Liver (tissue), 7 donors: ENCODE measurements at regions not wholly inside any gene's neighbourhood (a gene's known extent, or its start where the extent isn't known, plus 50 kb on each side); places are given as distances from the start of the nearest gene placed in this dataset.

Source experiments
- DNase-seq: peaks from one replicate; pipeline ENCODE4 v3.0.0-alpha.2; 2017; ENCODE audit warnings: low spot score
- H3K27ac ChIP-seq, 2 donors: one replicate each; pipeline ENCODE4 v1.7.0; 2013; ENCODE audit warnings: inconsistent platforms in 2 of 2, low read length in 2 of 2, control low read depth in 1 of 2, low read depth in 1 of 2, mild to moderate bottlenecking in 1 of 2
- H3K27me3 ChIP-seq, 4 donors: one replicate each; pipeline versions ENCODE4 v1.6.1 to v1.7.0; 2013; ENCODE audit warnings: low read length in 3 of 4, inconsistent platforms in 1 of 4, mild to moderate bottlenecking in 1 of 4, moderate library complexity in 1 of 4; ENCODE audit not compliant: control insufficient read depth in 4 of 4, insufficient read depth in 4 of 4
- H3K36me3 ChIP-seq, 4 donors: one replicate each; pipeline versions ENCODE4 v1.6.1 to v1.7.0; 2013; ENCODE audit warnings: low read length in 3 of 4, mild to moderate bottlenecking in 3 of 4, low read depth in 1 of 4, moderate library complexity in 1 of 4; ENCODE audit not compliant: control insufficient read depth in 4 of 4, insufficient read depth in 3 of 4
- H3K4me1 ChIP-seq, 4 donors: one replicate each; pipeline versions ENCODE4 v1.6.1 to v1.7.0; 2013; ENCODE audit warnings: low read length in 3 of 4, mild to moderate bottlenecking in 3 of 4, moderate library complexity in 1 of 4; ENCODE audit not compliant: control insufficient read depth in 4 of 4, insufficient read depth in 4 of 4
- H3K4me3 ChIP-seq, 3 donors: one replicate each; pipeline versions ENCODE4 v1.6.1 to v1.7.0; 2013; ENCODE audit warnings: low read length in 3 of 3, control low read depth in 1 of 3, low read depth in 1 of 3, mild to moderate bottlenecking in 1 of 3
- H3K9ac ChIP-seq, 2 donors: one replicate each; pipeline ENCODE4 v1.7.0; 2013; ENCODE audit warnings: low read length in 2 of 2, mild to moderate bottlenecking in 2 of 2, moderate library complexity in 2 of 2, control low read depth in 1 of 2, low read depth in 1 of 2
- H3K9me3 ChIP-seq, 4 donors: one replicate each; pipeline versions ENCODE4 v1.6.1 to v1.7.0; 2013; ENCODE audit warnings: low read length in 3 of 4; ENCODE audit not compliant: control insufficient read depth in 4 of 4
- ATF3 ChIP-seq: IDR thresholded peaks from 2 replicates; pipeline ENCODE4 v1.6.1; 2016; ENCODE audit warnings: antibody characterized with exemption
- EGR1 ChIP-seq, 2 donors: IDR thresholded peaks; 2 replicates each; pipeline ENCODE4 v1.6.1; 2016 to 2018; ENCODE audit warnings: antibody characterized with exemption in 2 of 2, low read depth in 2 of 2
- HNF4A ChIP-seq, 2 donors: conservative IDR thresholded peaks; 2 replicates each; pipeline ENCODE4 v1.6.1; 2016; ENCODE audit warnings: antibody characterized with exemption in 2 of 2, mild to moderate bottlenecking in 2 of 2
- JUND ChIP-seq, 2 donors: IDR thresholded peaks; 2 replicates each; pipeline ENCODE4 v1.6.1; 2016; ENCODE audit warnings: antibody characterized with exemption in 2 of 2
- MAX ChIP-seq: IDR thresholded peaks from 2 replicates; pipeline ENCODE4 v1.6.1; 2016; ENCODE audit warnings: antibody characterized with exemption
- NR2F2 ChIP-seq: IDR thresholded peaks from 2 replicates; pipeline ENCODE4 v1.6.1; 2016; ENCODE audit warnings: antibody characterized with exemption
- RAD21 ChIP-seq, 2 donors: IDR thresholded peaks; 2 replicates each; pipeline ENCODE4 v1.6.1; 2016; ENCODE audit warnings: antibody characterized with exemption in 2 of 2, mild to moderate bottlenecking in 2 of 2
- RXRA ChIP-seq, 2 donors: IDR thresholded peaks; 2 replicates each; pipeline ENCODE4 v1.6.1; 2017 to 2018; ENCODE audit warnings: antibody characterized with exemption in 2 of 2, mild to moderate bottlenecking in 1 of 2
- TAF1 ChIP-seq: conservative IDR thresholded peaks from 2 replicates; pipeline ENCODE4 v1.6.1; 2016; ENCODE audit warnings: antibody characterized with exemption, mild to moderate bottlenecking
- YY1 ChIP-seq: IDR thresholded peaks from 2 replicates; pipeline ENCODE4 v1.6.1; 2016; ENCODE audit warnings: antibody characterized with exemption, mild to moderate bottlenecking
- WGBS: extraction: QIAGEN DNeasy Blood & Tissue Kit; methylation state at CpG from one replicate; pipeline ENCODE4 v1.1.7; 2013; 5-methylcytosine and 5-hydroxymethylcytosine counted together
- TF ChIP-seq, protein P1 (sequence below): IDR thresholded peaks from 2 replicates; pipeline ENCODE4 v1.6.1; 2016; ENCODE audit warnings: antibody characterized with exemption
- donor health status: healthy.
- donor health status: healthy.
- donor health status: healthy.
- donor health status: healthy.

DNA sequence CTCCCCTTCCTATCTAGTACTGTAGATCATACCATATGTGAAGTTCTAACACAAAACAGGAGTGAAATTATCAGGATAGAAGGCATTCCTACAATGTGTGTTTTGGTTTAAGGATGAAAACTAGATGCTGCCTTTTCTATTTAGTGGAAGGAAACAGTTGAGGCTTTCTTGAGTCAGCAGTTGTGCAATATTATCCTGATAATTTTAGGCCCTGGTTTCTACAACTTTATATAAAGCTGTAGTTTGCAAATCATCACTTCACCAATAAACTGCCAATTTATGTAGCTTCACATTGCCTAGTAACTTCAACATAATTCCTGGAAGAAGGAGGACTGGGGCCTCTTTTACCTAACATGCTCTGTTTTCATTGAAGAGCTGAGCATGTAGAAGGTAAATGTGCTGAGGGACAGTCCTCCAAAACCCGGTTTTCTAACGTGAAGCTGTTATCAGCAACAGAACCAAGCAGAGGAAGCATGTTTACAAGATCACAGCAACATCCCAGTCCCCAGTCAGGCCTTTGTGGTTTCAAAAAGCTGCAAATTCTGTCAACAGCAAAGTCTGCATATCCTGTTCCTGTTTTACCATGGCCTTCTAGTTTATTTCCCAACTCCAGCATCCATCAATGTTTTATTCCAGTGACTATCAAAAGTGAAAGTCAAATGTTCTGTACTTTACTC is 513.4 kb upstream of the MEF2C start:
- Histone ChIP-seq H3K36me3 (no peaks in the 10 kb centered on the region), H3K27ac (peak overlapping the region; percentile 11 to 31), H3K27me3 (no peaks in the 10 kb centered on the region), H3K4me3 (no peak overlapping the region), H3K9ac (no peak overlapping the region), H3K4me1 (peaks cover 0 to 6% (median 0%) of the 10 kb centered on the region in 4 donors), H3K9me3 (no peaks in the 10 kb centered on the region)
- TF ChIP-seq, protein P1, sequence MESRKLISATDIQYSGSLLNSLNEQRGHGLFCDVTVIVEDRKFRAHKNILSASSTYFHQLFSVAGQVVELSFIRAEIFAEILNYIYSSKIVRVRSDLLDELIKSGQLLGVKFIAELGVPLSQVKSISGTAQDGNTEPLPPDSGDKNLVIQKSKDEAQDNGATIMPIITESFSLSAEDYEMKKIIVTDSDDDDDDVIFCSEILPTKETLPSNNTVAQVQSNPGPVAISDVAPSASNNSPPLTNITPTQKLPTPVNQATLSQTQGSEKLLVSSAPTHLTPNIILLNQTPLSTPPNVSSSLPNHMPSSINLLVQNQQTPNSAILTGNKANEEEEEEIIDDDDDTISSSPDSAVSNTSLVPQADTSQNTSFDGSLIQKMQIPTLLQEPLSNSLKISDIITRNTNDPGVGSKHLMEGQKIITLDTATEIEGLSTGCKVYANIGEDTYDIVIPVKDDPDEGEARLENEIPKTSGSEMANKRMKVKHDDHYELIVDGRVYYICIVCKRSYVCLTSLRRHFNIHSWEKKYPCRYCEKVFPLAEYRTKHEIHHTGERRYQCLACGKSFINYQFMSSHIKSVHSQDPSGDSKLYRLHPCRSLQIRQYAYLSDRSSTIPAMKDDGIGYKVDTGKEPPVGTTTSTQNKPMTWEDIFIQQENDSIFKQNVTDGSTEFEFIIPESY: no peak
- TF ChIP-seq RXRA (IDR thresholded peaks at IDR 0.05) (no peak), JUND (IDR thresholded peaks at IDR 0.05) (no peak), HNF4A (conservative IDR thresholded peaks at IDR 0.05) (no peak), EGR1 (IDR thresholded peaks at IDR 0.05; ENCODE audit: low read depth in 2 of 2) (no peak), RAD21 (IDR thresholded peaks at IDR 0.05) (peak in 1 of 2 donors; percentile 17), MAX (no peak)
- 17% methylated on average over 2 of the region's 2 CpGs for WGBS
- no peak for DNase-seq

DNA sequence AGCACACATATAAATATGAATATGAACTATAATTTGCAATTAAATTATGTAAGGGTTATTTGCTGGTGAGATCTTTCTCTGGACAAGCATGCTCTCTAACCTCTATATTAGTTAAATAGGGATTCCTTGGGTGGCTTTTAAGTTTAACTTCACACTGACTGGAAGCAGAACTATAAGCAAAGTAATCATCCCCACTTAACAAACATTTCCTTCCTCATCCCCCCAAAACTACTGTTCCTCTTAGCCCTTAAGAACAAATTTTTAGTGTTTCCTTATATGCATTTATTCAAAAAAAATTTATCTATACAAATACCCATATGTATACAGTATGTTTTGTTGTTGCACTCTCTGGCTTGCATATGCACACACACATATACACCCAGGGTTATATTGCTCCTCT is 512.1 kb upstream of the MEF2C start:
- peaks cover 0 to 6% (median 0%) of the 10 kb centered on the region in 4 donors for H3K4me1 ChIP-seq
- H3K36me3 ChIP-seq: no peaks in the 10 kb centered on the region
- no peak overlapping the region for H3K4me3 ChIP-seq
- no peak overlapping the region for H3K27ac ChIP-seq
- no peaks in the 10 kb centered on the region for H3K9me3 ChIP-seq
- H3K27me3 ChIP-seq: no peaks in the 10 kb centered on the region
- DNase-seq: no peak
- TF ChIP-seq TAF1 (no peak), EGR1 (IDR thresholded peaks at IDR 0.05; ENCODE audit: low read depth in 2 of 2) (no peak), YY1 (no peak), ATF3 (no peak), HNF4A (conservative IDR thresholded peaks at IDR 0.05) (no peak), MAX (no peak), JUND (IDR thresholded peaks at IDR 0.05) (no peak), NR2F2 (no peak)
- H3K9ac ChIP-seq: no peak overlapping the region

DNA sequence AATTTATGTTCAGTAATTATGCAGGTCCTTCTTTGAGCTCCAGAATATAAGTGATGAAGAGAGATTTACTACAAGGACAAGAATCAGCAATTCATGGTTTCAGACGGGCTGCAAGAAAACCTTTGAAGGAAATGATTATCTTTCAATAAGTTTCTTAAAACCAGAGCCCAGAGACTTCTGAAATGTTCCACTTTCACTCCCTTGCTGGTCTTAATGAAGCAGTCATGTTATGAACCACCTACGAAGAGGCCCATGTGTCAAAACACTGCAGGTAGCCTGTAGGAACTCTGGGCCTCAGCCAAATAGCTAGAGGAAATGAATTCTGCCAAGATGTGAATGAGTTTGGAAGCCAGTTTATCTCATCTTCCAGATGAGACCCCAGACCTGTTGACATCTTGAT is 505.9 kb upstream of the MEF2C start:
- H3K36me3 ChIP-seq: no peaks in the 10 kb centered on the region
- H3K27ac ChIP-seq: no peak overlapping the region
- no peak overlapping the region for H3K9ac ChIP-seq
- H3K9me3 ChIP-seq: no peaks in the 10 kb centered on the region
- H3K4me3 ChIP-seq: no peak overlapping the region
- H3K4me1 ChIP-seq: no peaks in the 10 kb centered on the region
- no peak for DNase-seq
- TF ChIP-seq MAX (no peak), EGR1 (IDR thresholded peaks at IDR 0.05; ENCODE audit: low read depth in 2 of 2) (no peak)
- TF ChIP-seq, protein P1: no peak
- 82% methylated on average over 2 of the region's 2 CpGs for WGBS
- H3K27me3 ChIP-seq: no peaks in the 10 kb centered on the region
